MM.1S (cell line): ENCODE measurements at regions not wholly inside any gene's neighbourhood (a gene's known extent, or its start where the extent isn't known, plus 50 kb on each side); places are given as distances from the start of the nearest gene placed in this dataset.

Experiments used
- DNase-seq: peaks from one replicate; pipeline ENCODE4 v3.0.0-alpha.2; 2015
- H2AFZ ChIP-seq: fragments of 300-600 bp; sonication (generic); 2 replicates; pipeline ENCODE4 v1.6.0; 2016; ENCODE audit warnings: antibody characterized with exemption, low read length
- H3F3A ChIP-seq: fragments of 300-600 bp; sonication (generic); 2 replicates; pipeline ENCODE4 v1.6.1; 2016; ENCODE audit warnings: mild to moderate bottlenecking, antibody characterized with exemption, low read length, moderate library complexity, mixed read lengths; ENCODE audit not compliant: insufficient read depth
- H3K27ac ChIP-seq: fragments of 300-600 bp; sonication (generic); 2 replicates; pipeline ENCODE4 v1.5.1; 2016; ENCODE audit warnings: mild to moderate bottlenecking, low read length
- H3K27me3 ChIP-seq: fragments of 300-600 bp; sonication (generic); replicated peaks from 2 replicates; pipeline ENCODE4 v1.6.0; 2016; ENCODE audit warnings: low read length; ENCODE audit not compliant: insufficient read depth
- H3K36me3 ChIP-seq: fragments of 300-600 bp; sonication (generic); replicated peaks from 2 replicates; pipeline ENCODE4 v1.6.1; 2016; ENCODE audit warnings: mild to moderate bottlenecking, low read length, mixed read lengths; ENCODE audit not compliant: insufficient read depth
- H3K4me1 ChIP-seq: fragments of 300-600 bp; sonication (generic); 2 replicates; pipeline ENCODE4 v1.6.1; 2016; ENCODE audit warnings: low read length, mixed read lengths
- H3K4me2 ChIP-seq: fragments of 300-600 bp; sonication (generic); 2 replicates; pipeline ENCODE4 v1.6.0; 2016; ENCODE audit warnings: low read depth, low read length
- H3K4me3 ChIP-seq: fragments of 300-600 bp; sonication (generic); 2 replicates; pipeline ENCODE4 v1.5.1; 2016; ENCODE audit warnings: low read length, mixed read lengths
- H3K79me2 ChIP-seq: fragments of 300-600 bp; sonication (generic); 2 replicates; pipeline ENCODE4 v1.6.1; 2016; ENCODE audit warnings: mixed run types, low read length, mixed read lengths
- H3K9ac ChIP-seq: fragments of 300-600 bp; sonication (generic); 2 replicates; pipeline ENCODE4 v1.6.1; 2016; ENCODE audit warnings: low read length, mixed read lengths
- H3K9me2 ChIP-seq: fragments of 300-600 bp; sonication (generic); replicated peaks from 2 replicates; pipeline ENCODE4 v1.6.1; 2016; ENCODE audit warnings: mild to moderate bottlenecking, low read length, mixed read lengths; ENCODE audit not compliant: insufficient read depth
- H3K9me3 ChIP-seq: fragments of 300-600 bp; sonication (generic); replicated peaks from 2 replicates; pipeline ENCODE4 v1.6.1; 2016; ENCODE audit warnings: mild to moderate bottlenecking, low read length, mixed read lengths; ENCODE audit not compliant: insufficient read depth
- H4K20me1 ChIP-seq: fragments of 300-600 bp; sonication (generic); 2 replicates; pipeline ENCODE4 v1.6.1; 2016; ENCODE audit warnings: mild to moderate bottlenecking, low read length, moderate library complexity, mixed read lengths; ENCODE audit not compliant: insufficient read depth
- EZH2 ChIP-seq: fragments of 300-600 bp; sonication (generic); optimal IDR thresholded peaks from 2 replicates; pipeline ENCODE3; 2017; ENCODE audit warnings: low read depth, mild to moderate bottlenecking, antibody characterized with exemption, low read length, mixed read lengths
- EZH2phosphoT487 ChIP-seq: fragments of 300-600 bp; sonication (generic); IDR thresholded peaks from 2 replicates; pipeline ENCODE4 v1.6.1; 2018; ENCODE audit warnings: antibody characterized with exemption, low read length
- TF ChIP-seq, protein P1 (sequence below): fragments of 300-600 bp; sonication (generic); IDR thresholded peaks from 2 replicates; pipeline ENCODE4 v1.5.1; 2016; ENCODE audit warnings: antibody characterized with exemption, low read length, mixed read lengths

- Histone ChIP-seq H2AFZ (no peak overlapping the region), H4K20me1 (no peaks in the 10 kb centered on the region), H3K27me3 (no peaks in the 10 kb centered on the region), H3K36me3 (no peaks in the 10 kb centered on the region), H3K79me2 (no peaks in the 10 kb centered on the region), H3K9me2 (no peaks in the 10 kb centered on the region), H3K4me1 (no peaks in the 10 kb centered on the region), H3K4me3 (no peak overlapping the region), H3K4me2 (no peak overlapping the region), H3K9ac (no peak overlapping the region), H3K9me3 (no peaks in the 10 kb centered on the region), H3K27ac (no peak overlapping the region), H3F3A (no peaks in the 10 kb centered on the region)
- TF ChIP-seq EZH2 (no peak), EZH2phosphoT487 (no peak)
- TF ChIP-seq, protein P1, sequence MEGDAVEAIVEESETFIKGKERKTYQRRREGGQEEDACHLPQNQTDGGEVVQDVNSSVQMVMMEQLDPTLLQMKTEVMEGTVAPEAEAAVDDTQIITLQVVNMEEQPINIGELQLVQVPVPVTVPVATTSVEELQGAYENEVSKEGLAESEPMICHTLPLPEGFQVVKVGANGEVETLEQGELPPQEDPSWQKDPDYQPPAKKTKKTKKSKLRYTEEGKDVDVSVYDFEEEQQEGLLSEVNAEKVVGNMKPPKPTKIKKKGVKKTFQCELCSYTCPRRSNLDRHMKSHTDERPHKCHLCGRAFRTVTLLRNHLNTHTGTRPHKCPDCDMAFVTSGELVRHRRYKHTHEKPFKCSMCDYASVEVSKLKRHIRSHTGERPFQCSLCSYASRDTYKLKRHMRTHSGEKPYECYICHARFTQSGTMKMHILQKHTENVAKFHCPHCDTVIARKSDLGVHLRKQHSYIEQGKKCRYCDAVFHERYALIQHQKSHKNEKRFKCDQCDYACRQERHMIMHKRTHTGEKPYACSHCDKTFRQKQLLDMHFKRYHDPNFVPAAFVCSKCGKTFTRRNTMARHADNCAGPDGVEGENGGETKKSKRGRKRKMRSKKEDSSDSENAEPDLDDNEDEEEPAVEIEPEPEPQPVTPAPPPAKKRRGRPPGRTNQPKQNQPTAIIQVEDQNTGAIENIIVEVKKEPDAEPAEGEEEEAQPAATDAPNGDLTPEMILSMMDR = no peak
- DNase-seq = no peak
These were observed 84.6 kb downstream of the MAFB start for GRCh38 chr20:40604416-40604815.

- Histone ChIP-seq H3K9me3 (no peaks in the 10 kb centered on the region), H2AFZ (no peak overlapping the region), H3K79me2 (no peaks in the 10 kb centered on the region)
These were observed 85.9 kb downstream of the MAFB start for GRCh38 chr20:40603057-40603651.

DNA sequence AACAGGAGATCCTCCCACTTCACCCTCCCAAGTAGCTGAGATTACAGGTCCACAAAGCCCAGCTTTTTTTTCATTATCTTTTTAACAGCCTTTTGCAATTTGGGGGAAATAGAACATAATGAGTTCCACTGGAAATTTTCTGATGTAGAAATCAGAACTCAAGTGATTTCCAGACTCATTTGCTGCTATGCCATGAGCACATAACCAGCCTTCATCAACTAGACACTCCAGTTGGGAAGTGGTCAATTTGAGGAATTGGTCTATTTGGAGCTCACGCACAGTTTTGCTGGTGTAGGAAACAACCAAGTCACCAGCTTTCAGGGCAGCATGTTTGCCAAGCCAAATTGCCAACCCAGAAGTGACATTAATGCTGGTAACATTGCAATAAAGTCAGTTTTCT lies 86.7 kb downstream of the MAFB start:
- Histone ChIP-seq H3K27me3 (no peaks in the 10 kb centered on the region), H3K79me2 (no peaks in the 10 kb centered on the region), H3K9me3 (no peaks in the 10 kb centered on the region), H3K4me1 (no peaks in the 10 kb centered on the region), H3K9ac (no peak overlapping the region), H2AFZ (no peak overlapping the region), H3F3A (no peaks in the 10 kb centered on the region), H3K9me2 (no peaks in the 10 kb centered on the region), H3K4me3 (no peak overlapping the region), H3K36me3 (no peaks in the 10 kb centered on the region), H3K27ac (no peak overlapping the region), H4K20me1 (no peaks in the 10 kb centered on the region), H3K4me2 (no peak overlapping the region)
- TF ChIP-seq, protein P1 = no peak
- no peak for TF ChIP-seq EZH2phosphoT487
- no peak for TF ChIP-seq EZH2
- DNase-seq = no peak

More at GRCh38 chr20:40603057-40603651, 85.9 kb downstream of the MAFB start:
- Histone ChIP-seq H3K4me1 (no peaks in the 10 kb centered on the region), H3K4me2 (no peak overlapping the region), H3K9me2 (no peaks in the 10 kb centered on the region), H4K20me1 (no peaks in the 10 kb centered on the region), H3F3A (no peaks in the 10 kb centered on the region), H3K27ac (no peak overlapping the region), H3K4me3 (no peak overlapping the region), H3K9ac (no peak overlapping the region), H3K36me3 (no peaks in the 10 kb centered on the region), H3K27me3 (no peaks in the 10 kb centered on the region)
- no peak for DNase-seq
- TF ChIP-seq, protein P1 = no peak
- TF ChIP-seq EZH2 = no peak
- no peak for TF ChIP-seq EZH2phosphoT487
